Chondrocyte (in vitro differentiated cells): ENCODE measurements at regions not wholly inside any gene's neighbourhood (a gene's known extent, or its start where the extent isn't known, plus 50 kb on each side); places are given as distances from the start of the nearest gene placed in this dataset.
"Not testable (repeated sequence)": the region's sequence is repeated elsewhere in the genome, so short reads cannot be mapped to it uniquely, and the experiment has no call there.

ENCODE experiments used
- DNase-seq: peaks from one replicate; pipeline ENCODE4 v3.0.0; 2021; ENCODE audit warnings: mixed read lengths, low spot score
- H3K27ac Mint-ChIP-seq: one replicate; pipeline ENCODE4 v1.8.0; 2021; ENCODE audit warnings: mild to moderate bottlenecking, moderate library complexity, mixed read lengths; ENCODE audit not compliant: unreplicated experiment
- H3K27me3 Mint-ChIP-seq: 2 replicates; pipeline ENCODE4 v1.8.0; 2021; ENCODE audit warnings: low read depth, mixed read lengths
- H3K36me3 Mint-ChIP-seq: 2 replicates; pipeline ENCODE4 v1.8.0; 2021; ENCODE audit warnings: low read depth, mixed read lengths
- H3K4me1 Mint-ChIP-seq: 2 replicates; pipeline ENCODE4 v1.8.0; 2021; ENCODE audit warnings: low read depth, mild to moderate bottlenecking, mixed read lengths
- H3K4me3 Mint-ChIP-seq: one replicate; pipeline ENCODE4 v1.8.0; 2021; ENCODE audit warnings: mild to moderate bottlenecking, moderate library complexity, mixed read lengths; ENCODE audit not compliant: unreplicated experiment
- H3K9me3 Mint-ChIP-seq: 2 replicates; pipeline ENCODE4 v1.8.0; 2021; ENCODE audit warnings: low read depth, mixed read lengths
- CTCF ChIP-seq: fragments of 200-600 bp; sonication (generic); IDR thresholded peaks from 2 replicates; pipeline ENCODE4 v1.5.0; 2021; ENCODE audit warnings: antibody characterized with exemption, mild to moderate bottlenecking, moderate library complexity

GRCh38 chr9:78905986-78906755 is 609.2 kb downstream of the PSAT1 start:
- no peak for TF ChIP-seq CTCF
- H3K4me3 Mint-ChIP-seq = no peak overlapping the region
- H3K9me3 Mint-ChIP-seq = peaks cover 12% of the 10 kb centered on the region
- H3K36me3 Mint-ChIP-seq = peaks cover 3% of the 10 kb centered on the region
- no peak overlapping the region for H3K27ac Mint-ChIP-seq
- H3K4me1 Mint-ChIP-seq = peaks cover 12% of the 10 kb centered on the region
- DNase-seq = no peak
- no peaks in the 10 kb centered on the region for H3K27me3 Mint-ChIP-seq

- Mint-ChIP-seq H3K36me3 (peaks cover 3% of the 10 kb centered on the region), H3K9me3 (peaks cover 12% of the 10 kb centered on the region), H3K4me1 (peaks cover 10% of the 10 kb centered on the region), H3K4me3 (no peak overlapping the region), H3K27ac (no peak overlapping the region), H3K27me3 (no peaks in the 10 kb centered on the region)
- TF ChIP-seq CTCF = no peak
- DNase-seq = no peak
Observed at GRCh38 chr9:78909566-78909965, 612.6 kb downstream of the PSAT1 start.

- Mint-ChIP-seq H3K4me1 (peaks cover 12% of the 10 kb centered on the region), H3K9me3 (peaks cover 17% of the 10 kb centered on the region)
- H3K36me3 Mint-ChIP-seq, H3K27me3 Mint-ChIP-seq, H3K27ac Mint-ChIP-seq, H3K4me3 Mint-ChIP-seq, DNase-seq: not testable (repeated sequence)
Observed at GRCh38 chr9:78916884-78917283, 620.0 kb downstream of the PSAT1 start.

GRCh38 chr9:78918976-78919375 is 622.1 kb downstream of the PSAT1 start:
- Mint-ChIP-seq H3K27me3 (no peaks in the 10 kb centered on the region), H3K9me3 (peaks cover 17% of the 10 kb centered on the region), H3K36me3 (peaks cover 1% of the 10 kb centered on the region), H3K4me1 (peaks cover 12% of the 10 kb centered on the region), H3K4me3 (no peak overlapping the region), H3K27ac (no peak overlapping the region)
- no peak for TF ChIP-seq CTCF
- DNase-seq = no peak

- no peak for TF ChIP-seq CTCF
- peaks cover 17% of the 10 kb centered on the region for H3K9me3 Mint-ChIP-seq
- DNase-seq = no peak
Observed at GRCh38 chr9:78919701-78920100, 622.8 kb downstream of the PSAT1 start.

GRCh38 chr9:78921341-78921740 is 624.4 kb downstream of the PSAT1 start:
- no peak for DNase-seq
- no peaks in the 10 kb centered on the region for H3K27me3 Mint-ChIP-seq

More at GRCh38 chr9:78919701-78920100, 622.8 kb downstream of the PSAT1 start:
- Mint-ChIP-seq H3K27ac (no peak overlapping the region), H3K4me3 (no peak overlapping the region), H3K4me1 (peaks cover 12% of the 10 kb centered on the region), H3K36me3 (peaks cover 1% of the 10 kb centered on the region), H3K27me3 (no peaks in the 10 kb centered on the region)

More at GRCh38 chr9:78921341-78921740, 624.4 kb downstream of the PSAT1 start:
- Mint-ChIP-seq H3K36me3 (peaks cover 1% of the 10 kb centered on the region), H3K4me1 (peaks cover 12% of the 10 kb centered on the region), H3K4me3 (no peak overlapping the region), H3K27ac (no peak overlapping the region), H3K9me3 (peaks cover 13% of the 10 kb centered on the region)
- no peak for TF ChIP-seq CTCF
